ENCODE measurements at regions not wholly inside any gene's neighbourhood (a gene's known extent, or its start where the extent isn't known, plus 50 kb on each side); places are given as distances from the start of the nearest gene placed in this dataset.
A peak's percentile ranks its signal among the peaks of the same experiment; 100 is the strongest.
"Not testable (repeated sequence)": the region's sequence is repeated elsewhere in the genome, so short reads cannot be mapped to it uniquely, and the experiment has no call there.

DNA sequence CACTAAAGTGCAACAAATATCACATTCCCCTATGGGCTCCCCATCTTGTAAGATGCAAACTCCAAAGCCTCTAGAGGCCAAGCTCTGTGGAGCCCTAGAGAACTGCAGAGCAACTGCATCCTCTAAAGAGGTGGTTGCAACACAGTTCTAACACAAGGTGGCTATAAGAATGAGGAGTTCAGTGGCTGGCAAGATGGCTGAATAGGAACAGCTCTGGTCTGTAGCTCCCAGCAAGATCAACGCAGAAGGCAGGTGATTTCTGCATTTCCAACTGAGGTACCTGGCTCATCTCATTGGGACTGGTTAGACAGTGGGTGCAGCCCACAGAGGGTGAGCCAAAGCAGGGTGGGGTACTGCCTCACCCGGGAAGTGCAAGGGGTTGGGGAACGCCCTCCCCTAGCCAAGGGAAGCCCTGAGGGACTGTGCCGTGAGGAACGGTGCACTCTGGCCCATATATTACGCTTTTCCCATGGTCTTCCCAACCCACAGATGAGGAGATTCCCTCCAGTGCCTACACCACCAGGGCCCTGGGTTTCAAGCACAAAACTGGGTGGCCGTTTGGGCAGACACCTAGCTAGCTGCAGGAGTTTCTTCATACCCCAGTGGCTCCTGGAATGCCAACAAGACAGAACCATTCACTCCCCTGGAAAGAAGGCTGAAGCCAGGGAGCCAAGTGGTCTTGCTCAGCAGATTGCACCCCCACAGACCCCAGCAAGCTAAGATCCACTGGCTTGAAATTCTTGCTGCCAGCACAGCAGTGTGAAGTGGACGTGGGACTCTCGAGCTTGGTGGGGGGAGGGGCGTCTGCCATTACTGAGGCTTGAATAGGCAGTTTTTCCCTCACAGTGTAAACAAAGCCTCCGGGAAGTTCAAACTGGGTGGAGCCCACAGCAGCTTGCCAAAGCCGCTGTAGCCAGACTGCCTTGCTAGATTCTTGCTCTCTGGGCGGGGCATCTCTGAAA is 188.6 kb upstream of the EGLN3 start (continued):
- peak; percentile 83 for TF ChIP-seq ZNF124 (CRISPR knock-in tag; IDR thresholded peaks at IDR 0.05)
- peak; percentile 38; the same call in 1 of the 2 replicates for TF ChIP-seq NFATC3 (CRISPR knock-in tag; IDR thresholded peaks at IDR 0.05)
- TF ChIP-seq NONO, SOX6 (IDR thresholded peaks at IDR 0.05): not testable (repeated sequence)
- TF ChIP-seq NONO (CRISPR knock-in tag; conservative IDR thresholded peaks at IDR 0.05): peak; percentile 36; the same call in 1 of the 2 replicates
- peak; percentile 66; the same call in 1 of the 2 replicates for TF ChIP-seq ZMYM3 (CRISPR knock-in tag; IDR thresholded peaks at IDR 0.05)
- peak; percentile 46; the same call in 1 of the 2 replicates for TF ChIP-seq GATAD1 (CRISPR knock-in tag; IDR thresholded peaks at IDR 0.05)
- peak; percentile 57; the same call in 1 of the 2 replicates for TF ChIP-seq ZNF619 (CRISPR knock-in tag; IDR thresholded peaks at IDR 0.05)
- TF ChIP-seq DMAP1 (CRISPR knock-in tag; IDR thresholded peaks at IDR 0.05): peak; percentile 57; the same call in 1 of the 2 replicates
- TF ChIP-seq ZNF605 (CRISPR knock-in tag; IDR thresholded peaks at IDR 0.05): peak; percentile 84
- 0 out of 2 replicates have a peak, but pooled peaks have one; percentile 26 for TF ChIP-seq KMT2B (CRISPR knock-in tag; IDR thresholded peaks at IDR 0.05)
- TF ChIP-seq SOX6 (CRISPR knock-in tag; IDR thresholded peaks at IDR 0.05): peak; percentile 70
- 0 out of 2 replicates have a peak, but pooled peaks have one; percentile 13 for TF ChIP-seq CBFB (CRISPR knock-in tag; IDR thresholded peaks at IDR 0.05)
- TF ChIP-seq EHMT2 (IDR thresholded peaks at IDR 0.05; ENCODE audit: borderline replicate concordance, low read depth, low read length): 0 out of 2 replicates have a peak, but pooled peaks have one; percentile 55
- TF ChIP-seq HNF4G (IDR thresholded peaks at IDR 0.05; ENCODE audit: borderline replicate concordance, low read depth, low read length): peak; percentile 45; the same call in 1 of the 2 replicates
- peak; percentile 51; the same call in 1 of the 2 replicates for TF ChIP-seq HNF4G (CRISPR knock-in tag; IDR thresholded peaks at IDR 0.05; ENCODE audit: borderline replicate concordance, low read depth)
- TF ChIP-seq, protein P1, sequence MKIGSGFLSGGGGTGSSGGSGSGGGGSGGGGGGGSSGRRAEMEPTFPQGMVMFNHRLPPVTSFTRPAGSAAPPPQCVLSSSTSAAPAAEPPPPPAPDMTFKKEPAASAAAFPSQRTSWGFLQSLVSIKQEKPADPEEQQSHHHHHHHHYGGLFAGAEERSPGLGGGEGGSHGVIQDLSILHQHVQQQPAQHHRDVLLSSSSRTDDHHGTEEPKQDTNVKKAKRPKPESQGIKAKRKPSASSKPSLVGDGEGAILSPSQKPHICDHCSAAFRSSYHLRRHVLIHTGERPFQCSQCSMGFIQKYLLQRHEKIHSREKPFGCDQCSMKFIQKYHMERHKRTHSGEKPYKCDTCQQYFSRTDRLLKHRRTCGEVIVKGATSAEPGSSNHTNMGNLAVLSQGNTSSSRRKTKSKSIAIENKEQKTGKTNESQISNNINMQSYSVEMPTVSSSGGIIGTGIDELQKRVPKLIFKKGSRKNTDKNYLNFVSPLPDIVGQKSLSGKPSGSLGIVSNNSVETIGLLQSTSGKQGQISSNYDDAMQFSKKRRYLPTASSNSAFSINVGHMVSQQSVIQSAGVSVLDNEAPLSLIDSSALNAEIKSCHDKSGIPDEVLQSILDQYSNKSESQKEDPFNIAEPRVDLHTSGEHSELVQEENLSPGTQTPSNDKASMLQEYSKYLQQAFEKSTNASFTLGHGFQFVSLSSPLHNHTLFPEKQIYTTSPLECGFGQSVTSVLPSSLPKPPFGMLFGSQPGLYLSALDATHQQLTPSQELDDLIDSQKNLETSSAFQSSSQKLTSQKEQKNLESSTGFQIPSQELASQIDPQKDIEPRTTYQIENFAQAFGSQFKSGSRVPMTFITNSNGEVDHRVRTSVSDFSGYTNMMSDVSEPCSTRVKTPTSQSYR (CRISPR knock-in tag; IDR thresholded peaks at IDR 0.05; ENCODE audit: borderline replicate concordance): peak; percentile 100
- 0 out of 2 replicates have a peak, but pooled peaks have one; percentile 15 for TF ChIP-seq NR2F6 (IDR thresholded peaks at IDR 0.05)
- TF ChIP-seq NR2F6 (CRISPR knock-in tag; IDR thresholded peaks at IDR 0.05): peak; percentile 45; the same call in 1 of the 2 replicates
- TF ChIP-seq NCOA1 (CRISPR knock-in tag; IDR thresholded peaks at IDR 0.05): 0 out of 2 replicates have a peak, but pooled peaks have one; percentile 67
- TF ChIP-seq ZBTB7A (CRISPR knock-in tag; IDR thresholded peaks at IDR 0.05): 0 out of 2 replicates have a peak, but pooled peaks have one; percentile 34
- TF ChIP-seq ZNF614 (CRISPR knock-in tag; IDR thresholded peaks at IDR 0.05; ENCODE audit: borderline replicate concordance): peak; percentile 85; the same call in 1 of the 2 replicates
- 0 out of 2 replicates have a peak, but pooled peaks have one; percentile 20 for TF ChIP-seq ZSCAN29 (CRISPR knock-in tag; conservative IDR thresholded peaks at IDR 0.05)
- TF ChIP-seq KDM3A (CRISPR knock-in tag; IDR thresholded peaks at IDR 0.05; ENCODE audit: low read depth): peak; percentile 67; the same call in 1 of the 2 replicates
- peak; percentile 18; the same call in 1 of the 2 replicates for TF ChIP-seq ZNF556 (CRISPR knock-in tag; IDR thresholded peaks at IDR 0.05; ENCODE audit: borderline replicate concordance)
- TF ChIP-seq GABPB1 (CRISPR knock-in tag; IDR thresholded peaks at IDR 0.05): peak; percentile 47; the same call in 1 of the 2 replicates
- TF ChIP-seq ZNF713 (CRISPR knock-in tag; IDR thresholded peaks at IDR 0.05): 0 out of 2 replicates have a peak, but pooled peaks have one; percentile 44
- TF ChIP-seq GLI4 (CRISPR knock-in tag; IDR thresholded peaks at IDR 0.05; ENCODE audit: borderline replicate concordance): peak; percentile 15; the same call in 1 of the 2 replicates
- TF ChIP-seq YEATS2 (CRISPR knock-in tag; IDR thresholded peaks at IDR 0.05; ENCODE audit: borderline replicate concordance): peak; percentile 72; the same call in 1 of the 2 replicates
- peak; percentile 49 for TF ChIP-seq FOSL2 (CRISPR knock-in tag; IDR thresholded peaks at IDR 0.05)

Data from HepG2 (cell line).